AG04450 (cell line): ENCODE measurements at regions not wholly inside any gene's neighbourhood (a gene's known extent, or its start where the extent isn't known, plus 50 kb on each side); places are given as distances from the start of the nearest gene placed in this dataset.

Experiments used
- CTCF ChIA-PET: fragments of 300-600, 350-600 bp; formaldehyde crosslinking; extraction: SDS; loops from one replicate; lab custom pipeline; 2022; ENCODE audit warnings: antibody characterized with exemption, inconsistent platforms; lab: Charles Lee
- POLR2A ChIA-PET: fragments of 350-600 bp; formaldehyde crosslinking; extraction: SDS; loops from one replicate; lab custom pipeline; 2021; ENCODE audit warnings: antibody characterized with exemption, inconsistent platforms; lab: Yijun Ruan, JAX
- DNase-seq: peaks from one replicate; pipeline ENCODE4 v3.0.0-alpha.2; 2011; ENCODE audit warnings: low read depth, low spot score
- H3K27ac ChIP-seq: one replicate; pipeline ENCODE4 v1.5.1; 2012; ENCODE audit warnings: low read depth, low read length, control low read depth
- H3K27me3 ChIP-seq: one replicate; pipeline ENCODE4 v1.6.0; 2012; ENCODE audit warnings: low read length; ENCODE audit not compliant: control insufficient read depth, insufficient read depth
- H3K4me3 ChIP-seq: 2 replicates; pipeline ENCODE4 v1.5.1; 2011; ENCODE audit warnings: mild to moderate bottlenecking, low read depth, low read length, control low read depth
- H3K9me3 ChIP-seq: 2 replicates; pipeline ENCODE4 v1.5.1; 2012; ENCODE audit warnings: low read length; ENCODE audit not compliant: control insufficient read depth, insufficient read depth
- TF ChIP-seq, protein P1 (sequence below): IDR thresholded peaks from 2 replicates; pipeline ENCODE4 v1.5.1; 2011; ENCODE audit warnings: low read depth, low read length, control low read depth, inconsistent platforms

DNA sequence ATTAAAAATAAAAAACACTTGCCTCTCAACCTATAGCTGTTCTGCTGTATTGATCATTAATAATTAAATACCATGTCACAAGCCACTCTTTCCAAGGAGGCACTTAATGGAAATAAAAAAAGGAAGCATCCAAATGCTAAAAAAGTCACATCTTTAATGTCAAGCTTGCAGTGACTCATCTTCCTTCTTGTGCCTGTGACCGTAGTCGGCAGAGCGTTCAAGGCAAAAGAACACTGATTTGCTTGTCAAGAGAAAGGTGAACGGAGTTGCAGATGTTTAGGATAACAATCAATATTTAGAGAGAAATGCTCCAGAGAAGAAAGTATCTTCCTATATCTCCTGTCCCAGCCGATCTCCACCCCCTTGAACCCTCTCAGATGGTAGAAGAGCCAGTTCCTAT lies 341.0 kb upstream of the OPRM1 start:
- POLR2A ChIA-PET: no interaction called here
- TF ChIP-seq, protein P1, sequence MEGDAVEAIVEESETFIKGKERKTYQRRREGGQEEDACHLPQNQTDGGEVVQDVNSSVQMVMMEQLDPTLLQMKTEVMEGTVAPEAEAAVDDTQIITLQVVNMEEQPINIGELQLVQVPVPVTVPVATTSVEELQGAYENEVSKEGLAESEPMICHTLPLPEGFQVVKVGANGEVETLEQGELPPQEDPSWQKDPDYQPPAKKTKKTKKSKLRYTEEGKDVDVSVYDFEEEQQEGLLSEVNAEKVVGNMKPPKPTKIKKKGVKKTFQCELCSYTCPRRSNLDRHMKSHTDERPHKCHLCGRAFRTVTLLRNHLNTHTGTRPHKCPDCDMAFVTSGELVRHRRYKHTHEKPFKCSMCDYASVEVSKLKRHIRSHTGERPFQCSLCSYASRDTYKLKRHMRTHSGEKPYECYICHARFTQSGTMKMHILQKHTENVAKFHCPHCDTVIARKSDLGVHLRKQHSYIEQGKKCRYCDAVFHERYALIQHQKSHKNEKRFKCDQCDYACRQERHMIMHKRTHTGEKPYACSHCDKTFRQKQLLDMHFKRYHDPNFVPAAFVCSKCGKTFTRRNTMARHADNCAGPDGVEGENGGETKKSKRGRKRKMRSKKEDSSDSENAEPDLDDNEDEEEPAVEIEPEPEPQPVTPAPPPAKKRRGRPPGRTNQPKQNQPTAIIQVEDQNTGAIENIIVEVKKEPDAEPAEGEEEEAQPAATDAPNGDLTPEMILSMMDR: no peak
- CTCF ChIA-PET: no interaction called here

DNA sequence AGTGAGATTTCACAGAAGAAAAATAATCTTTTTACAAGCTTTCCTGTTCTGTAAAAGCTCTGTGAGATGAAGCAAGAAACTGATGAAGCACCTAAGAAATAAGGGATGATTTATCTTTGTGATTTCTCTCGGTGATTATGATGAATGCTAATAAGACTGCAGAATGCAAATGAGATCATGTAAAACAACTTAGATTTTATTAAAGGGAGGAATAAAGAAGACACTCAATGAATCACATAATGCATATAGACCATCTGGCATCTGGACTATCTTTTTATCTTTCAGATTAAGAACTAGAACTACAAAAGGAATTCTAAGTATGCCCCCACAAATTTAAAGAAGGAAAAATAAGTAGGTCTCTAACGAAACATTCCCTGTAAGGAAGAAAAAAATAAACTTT lies 361.5 kb upstream of the OPRM1 start:
- Histone ChIP-seq H3K9me3 (no peaks in the 10 kb centered on the region), H3K27me3 (no peaks in the 10 kb centered on the region), H3K27ac (no peak overlapping the region), H3K4me3 (no peak overlapping the region)
- ChIA-PET POLR2A (no interaction called here), CTCF (no interaction called here)
- DNase-seq: no peak
- TF ChIP-seq, protein P1: no peak

More for the DNA sequence above, 341.0 kb upstream of the OPRM1 start:
- Histone ChIP-seq H3K27ac (no peak overlapping the region), H3K4me3 (no peak overlapping the region), H3K27me3 (no peaks in the 10 kb centered on the region), H3K9me3 (peaks cover 2% of the 10 kb centered on the region; the same call in 1 of the 2 replicates)
- no peak for DNase-seq

DNA sequence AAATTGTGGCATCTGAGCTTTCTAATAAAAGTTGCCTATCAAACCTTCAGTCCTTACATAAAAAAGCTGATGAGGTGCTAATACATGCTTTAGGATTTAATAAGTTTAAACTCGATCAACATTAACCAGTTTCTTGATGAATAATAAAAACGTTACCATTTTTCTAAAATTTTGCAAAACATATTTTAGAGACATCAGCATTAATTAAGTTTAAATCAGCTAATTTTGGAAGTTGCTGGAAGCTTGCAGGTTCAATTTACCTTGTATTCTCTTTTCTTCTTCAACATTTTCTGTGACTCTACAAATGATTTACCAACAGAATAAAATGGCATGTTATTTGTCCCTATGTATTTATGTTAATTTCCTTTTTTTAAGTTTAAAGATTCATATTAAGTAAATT lies 365.3 kb upstream of the OPRM1 start:
- no peaks in the 10 kb centered on the region for H3K9me3 ChIP-seq
- H3K27ac ChIP-seq: no peak overlapping the region
- POLR2A ChIA-PET: no interaction called here
- DNase-seq: no peak
- no peak overlapping the region for H3K4me3 ChIP-seq
- CTCF ChIA-PET: no interaction called here
- H3K27me3 ChIP-seq: no peaks in the 10 kb centered on the region
- TF ChIP-seq, protein P1: no peak

DNA sequence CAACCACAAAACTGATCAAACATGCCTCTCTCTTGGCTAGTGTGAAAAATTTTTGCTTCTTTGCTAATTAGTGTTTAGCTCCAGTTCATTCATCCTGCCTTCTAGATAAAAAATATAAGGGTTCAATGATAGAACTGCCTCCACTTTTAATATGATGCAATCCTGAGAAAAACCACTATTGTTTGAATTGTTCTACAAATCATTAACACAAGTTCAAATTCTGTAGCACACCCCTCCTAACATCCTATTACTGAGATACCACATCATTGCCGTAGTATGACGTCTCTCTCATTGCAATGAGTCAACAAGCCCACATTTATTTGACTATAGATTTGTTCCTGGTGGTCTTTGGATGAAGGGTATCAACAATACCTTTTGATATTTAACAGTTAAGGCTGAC lies 365.8 kb upstream of the OPRM1 start:
- DNase-seq: no peak
- CTCF ChIA-PET: no interaction called here
- Histone ChIP-seq H3K27ac (no peak overlapping the region), H3K4me3 (no peak overlapping the region), H3K27me3 (no peaks in the 10 kb centered on the region), H3K9me3 (no peaks in the 10 kb centered on the region)
- POLR2A ChIA-PET: no interaction called here
- TF ChIP-seq, protein P1: no peak

DNA sequence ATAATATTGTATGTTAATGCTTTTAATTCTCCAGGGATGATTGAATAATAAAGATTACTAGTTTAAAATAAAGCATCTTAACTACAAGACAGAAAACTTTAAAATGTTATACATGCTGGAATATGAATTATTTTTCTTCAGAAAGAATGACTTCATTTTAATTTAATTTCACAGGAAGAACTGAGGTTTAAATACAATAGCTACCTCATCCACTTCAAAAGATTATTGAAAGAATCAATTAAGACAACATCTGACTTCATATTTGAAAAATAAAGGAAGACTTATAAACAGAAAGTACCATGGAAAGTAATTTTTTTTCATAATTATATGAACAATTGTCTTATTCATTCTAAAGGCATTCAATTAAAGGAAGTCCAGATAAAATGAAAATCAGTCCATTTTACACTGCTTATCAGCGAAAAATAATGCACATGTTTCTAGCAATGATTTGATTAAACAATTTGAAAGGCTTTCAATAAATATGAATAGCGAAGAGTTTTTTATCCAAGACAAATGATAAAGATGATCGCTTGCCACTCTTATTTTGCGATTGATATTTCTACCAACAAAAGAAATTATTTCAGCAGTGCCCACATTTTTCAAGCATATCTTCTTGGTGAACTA lies 368.5 kb upstream of the OPRM1 start:
- DNase-seq: no peak
- ChIA-PET POLR2A (no interaction called here), CTCF (no interaction called here)
- Histone ChIP-seq H3K4me3 (no peak overlapping the region), H3K9me3 (no peaks in the 10 kb centered on the region), H3K27ac (no peak overlapping the region), H3K27me3 (no peaks in the 10 kb centered on the region)
- TF ChIP-seq, protein P1: no peak
